ENCODE measurements at regions not wholly inside any gene's neighbourhood (a gene's known extent, or its start where the extent isn't known, plus 50 kb on each side); places are given as distances from the start of the nearest gene placed in this dataset.

- no peak for TF ChIP-seq CTCF (IDR thresholded peaks at IDR 0.05)
- no peak for TF ChIP-seq POLR2A (IDR thresholded peaks at IDR 0.05)
These were observed 1441.4 kb downstream of the AACS start for GRCh38 chr12:126506426-126507182.
